Stimulated activated CD4-positive, alpha-beta T cell treated with anti-CD3 and anti-CD28 coated beads, Interleukin-15, amount 100 ng/mL, for 48 hours (primary cell): ENCODE measurements at regions not wholly inside any gene's neighbourhood (a gene's known extent, or its start where the extent isn't known, plus 50 kb on each side); places are given as distances from the start of the nearest gene placed in this dataset.

Source experiments
- DNase-seq, 2 donors: peaks; one replicate each; pipeline ENCODE4 v3.0.0-alpha.2; 2020; ENCODE audit warnings: low read depth in 2 of 2

DNA sequence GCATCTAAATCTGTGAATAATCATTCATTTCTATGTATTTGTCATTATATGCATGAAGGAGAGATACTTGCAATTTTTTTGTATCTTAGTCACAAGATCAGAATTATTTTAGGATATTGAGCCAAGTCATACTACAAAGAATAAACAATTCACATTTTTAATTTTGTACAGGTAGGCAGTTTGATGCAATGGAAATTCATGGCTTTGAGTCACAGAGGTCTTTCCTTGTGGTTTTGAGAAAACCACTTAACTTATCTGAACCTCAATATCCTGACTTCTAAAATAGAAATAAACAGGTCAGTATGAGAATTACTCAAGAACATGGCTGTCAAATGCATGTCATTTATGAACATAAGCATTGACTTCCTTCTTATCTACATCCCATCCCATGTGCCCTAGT lies 221.4 kb upstream of the SLC10A2 start:
- DNase-seq, result no peak

DNA sequence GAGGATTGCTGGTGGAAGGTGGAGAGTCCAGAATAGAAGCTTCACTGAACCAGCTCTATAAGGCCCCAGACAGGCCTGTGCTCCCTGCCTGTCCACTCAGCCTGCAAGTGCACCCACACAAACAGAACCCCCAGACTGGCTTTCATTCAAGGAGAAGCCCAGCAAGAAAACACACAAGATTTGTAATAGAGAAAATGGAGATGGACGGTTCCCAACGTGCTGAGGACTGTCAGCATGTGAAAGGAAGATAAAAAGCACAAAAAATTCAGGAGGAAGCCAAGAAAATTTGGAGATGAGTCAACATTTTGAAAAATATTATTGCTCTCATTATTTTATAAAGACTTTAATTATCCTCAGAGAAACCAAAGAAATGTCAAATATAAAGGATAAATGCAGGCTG lies 218.2 kb upstream of the SLC10A2 start:
- no peak for DNase-seq

GRCh38 chr13:103283451-103283820 lies 217.2 kb upstream of the SLC10A2 start:
- no peak for DNase-seq

- no peak for DNase-seq
Measured at GRCh38 chr13:103282571-103283450, 216.6 kb upstream of the SLC10A2 start.

DNA sequence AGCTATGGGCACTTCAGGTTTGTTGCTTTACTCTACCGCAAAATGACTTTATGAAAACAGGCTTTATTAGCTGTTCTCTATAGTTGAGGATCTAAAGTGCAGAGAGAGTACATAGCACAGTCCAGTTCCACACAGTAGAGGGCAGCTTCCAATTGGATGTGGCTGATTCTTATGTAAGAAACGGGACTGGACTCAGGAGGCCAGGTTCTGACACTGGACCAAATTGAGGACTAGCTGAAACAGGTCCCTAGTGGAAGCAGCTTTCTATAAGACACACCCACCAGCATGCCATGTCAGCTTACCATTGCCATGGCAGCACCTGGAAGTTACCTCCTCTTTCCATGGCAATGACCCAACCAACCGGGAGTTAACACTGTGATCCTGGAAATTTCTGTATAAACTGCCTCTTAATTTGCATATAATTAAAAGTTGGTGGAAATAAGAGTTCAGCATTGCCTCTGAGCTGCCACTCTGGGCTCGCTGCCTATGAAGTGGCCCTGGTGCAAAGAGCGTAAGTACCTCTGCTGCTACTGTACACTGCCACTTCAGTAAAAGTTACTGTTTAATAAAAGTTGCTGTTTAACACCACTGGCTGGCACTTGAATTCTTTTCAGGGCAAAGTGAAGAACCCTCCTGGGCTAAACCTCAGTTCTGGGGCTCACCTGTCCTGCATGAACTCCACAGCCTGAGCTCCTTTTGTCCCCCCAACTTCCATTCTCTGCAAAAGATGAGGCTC lies 211.9 kb upstream of the SLC10A2 start:
- DNase-seq, result no peak

- no peak for DNase-seq
Measured at GRCh38 chr13:103276775-103277498, 210.7 kb upstream of the SLC10A2 start.

DNA sequence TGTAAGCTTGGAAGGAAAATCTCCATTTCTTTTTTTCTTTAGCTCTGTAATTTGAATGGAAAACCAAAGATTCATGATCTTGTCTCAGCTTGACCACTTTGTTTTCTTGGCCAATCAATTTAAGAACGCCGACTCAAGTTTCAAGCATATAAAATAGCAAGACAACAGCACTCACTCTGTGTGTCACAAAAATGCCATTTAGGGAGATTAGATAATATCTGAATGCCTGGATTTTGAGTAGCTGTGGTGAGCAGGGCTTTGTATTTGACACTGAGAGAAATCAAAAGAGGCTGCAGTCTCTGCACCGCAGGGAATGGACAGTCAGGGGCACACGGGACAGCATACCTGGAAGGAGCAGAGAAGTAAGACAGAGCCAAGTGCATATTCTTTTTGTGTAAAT lies 209.5 kb upstream of the SLC10A2 start:
- no peak for DNase-seq

GRCh38 chr13:103275081-103275480 lies 208.9 kb upstream of the SLC10A2 start:
- DNase-seq, result no peak

- DNase-seq, result no peak
Measured at GRCh38 chr13:103273825-103274224, 207.6 kb upstream of the SLC10A2 start.

DNA sequence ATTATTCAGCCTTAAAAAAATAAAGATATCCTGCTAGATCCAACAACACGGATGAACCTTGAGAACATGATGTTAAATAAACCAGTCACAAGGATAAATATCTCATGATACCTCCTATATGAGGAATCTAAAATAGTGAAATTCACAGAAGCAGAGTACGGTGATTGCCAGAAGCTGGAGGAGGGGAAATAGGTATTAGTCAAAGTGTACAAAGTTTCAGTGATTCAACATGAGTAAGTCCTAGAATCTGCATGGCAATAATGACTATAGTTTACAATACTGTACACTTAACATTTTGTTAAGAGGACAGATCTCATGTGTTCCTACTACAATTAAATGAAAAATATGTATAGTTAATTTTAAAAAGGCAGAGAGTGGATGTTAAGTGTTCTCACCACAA lies 206.6 kb upstream of the SLC10A2 start:
- no peak for DNase-seq

DNA sequence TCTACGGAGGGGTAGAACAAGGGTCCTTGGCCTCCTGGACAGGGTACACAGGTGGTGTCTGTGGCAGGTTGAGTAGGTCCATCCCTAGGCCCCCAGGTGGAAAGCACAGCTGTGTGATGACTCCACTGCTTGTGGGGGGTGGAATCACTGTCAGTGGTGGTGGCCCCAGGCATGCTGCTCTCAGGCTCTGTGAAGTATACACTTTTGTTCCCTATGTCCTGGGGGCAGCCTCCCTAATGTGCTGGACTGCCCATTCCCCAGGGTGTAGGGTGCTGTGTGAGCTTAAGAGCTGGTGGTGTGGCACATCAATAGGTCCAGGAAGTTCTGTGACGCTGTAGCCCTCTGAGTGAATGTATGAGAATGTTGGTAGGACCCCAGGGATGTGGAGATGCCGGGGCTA lies 197.2 kb upstream of the SLC10A2 start:
- no peak for DNase-seq

DNA sequence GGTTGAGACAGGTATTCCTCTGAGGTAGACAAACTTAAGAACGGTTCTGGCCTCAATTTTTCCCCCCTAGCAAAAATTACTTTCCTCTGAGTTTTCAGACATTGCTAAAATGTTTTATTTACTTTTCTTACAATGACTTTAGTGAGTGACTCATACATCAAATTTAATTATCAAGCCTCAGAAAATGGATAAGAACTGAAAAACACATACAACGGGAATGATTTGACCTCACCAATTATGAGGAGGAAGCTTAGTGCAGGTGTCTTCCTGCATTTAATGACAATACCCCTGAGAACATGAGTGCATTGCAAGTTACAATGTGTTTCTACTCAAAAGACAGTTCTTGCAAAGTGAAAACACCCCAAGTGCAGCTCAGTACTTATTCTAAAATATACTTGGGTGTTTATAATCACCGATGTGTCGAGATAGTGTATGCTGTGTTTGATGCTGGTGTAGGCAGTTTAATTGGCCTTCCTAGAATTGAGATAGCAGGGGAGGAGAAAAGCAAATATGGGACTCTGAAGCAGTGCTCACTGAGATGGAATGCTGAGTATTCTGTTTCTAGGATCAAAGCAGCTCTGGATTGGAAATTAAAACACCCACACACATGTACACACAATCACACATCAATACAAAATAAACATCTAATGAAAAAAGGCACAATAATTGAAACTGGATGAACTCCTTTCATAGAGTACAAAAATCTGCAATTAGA lies 189.5 kb upstream of the SLC10A2 start:
- DNase-seq, result no peak

DNA sequence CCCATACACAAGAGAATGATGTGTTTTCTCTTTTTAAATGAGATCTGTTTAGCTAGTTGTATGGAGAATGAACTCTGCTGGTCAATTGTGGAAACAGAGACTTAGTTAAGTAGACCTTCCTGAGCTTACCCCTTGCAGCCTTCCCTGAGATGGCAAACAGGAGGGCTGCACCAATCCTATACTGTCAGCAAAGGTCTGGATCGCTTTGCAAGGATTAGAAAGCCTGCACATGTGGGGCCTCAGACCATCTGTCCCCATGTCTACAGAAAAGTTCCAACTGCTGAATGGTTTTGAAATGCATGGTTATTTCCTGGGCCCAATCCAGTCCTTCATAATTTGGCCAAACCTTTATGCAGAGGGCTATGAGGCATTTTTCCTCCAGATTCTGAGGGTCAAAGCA lies 183.9 kb upstream of the SLC10A2 start:
- DNase-seq, result no peak

- no peak for DNase-seq
Measured at GRCh38 chr13:103246581-103247200, 180.5 kb upstream of the SLC10A2 start.

DNA sequence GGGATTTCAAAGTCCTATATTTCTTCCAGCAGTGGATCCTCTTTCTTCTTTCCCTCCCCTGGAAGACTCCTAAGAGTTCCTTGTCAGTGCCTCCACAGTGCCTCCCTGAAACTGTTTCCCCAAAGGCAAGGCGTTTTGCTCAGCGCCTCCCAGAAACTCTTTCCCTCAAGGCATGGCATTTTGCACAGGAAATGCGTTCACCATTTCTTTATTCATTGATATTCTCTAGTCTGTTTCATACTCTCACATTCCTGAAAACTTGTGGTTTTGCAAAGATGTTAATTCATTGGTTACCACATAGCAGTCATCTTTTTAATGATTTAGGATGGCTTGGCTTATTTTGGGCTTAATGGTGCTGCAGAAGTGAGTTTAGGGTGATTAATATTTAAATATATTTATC lies 177.3 kb upstream of the SLC10A2 start:
- no peak for DNase-seq

DNA sequence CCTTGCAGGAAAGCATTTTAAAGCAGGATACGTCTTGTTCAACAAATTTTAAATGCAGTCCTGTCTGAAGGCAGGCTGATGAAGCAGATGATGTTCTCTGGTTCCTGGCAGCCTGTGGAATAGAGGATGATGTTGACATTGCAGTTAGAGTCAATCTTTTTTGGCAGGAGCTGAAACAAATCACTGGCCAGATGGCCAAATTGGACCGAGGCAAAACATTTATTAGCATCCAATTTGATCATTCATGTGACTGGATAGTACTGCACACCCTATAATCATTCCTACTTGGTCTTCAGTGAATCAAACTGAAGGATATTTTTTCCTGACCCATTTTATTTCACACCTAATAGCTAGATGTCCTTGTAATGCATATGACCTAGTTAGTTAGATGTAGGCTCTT lies 172.2 kb upstream of the SLC10A2 start:
- DNase-seq, result no peak

GRCh38 chr13:103236213-103236612 lies 170.0 kb upstream of the SLC10A2 start:
- no peak for DNase-seq

GRCh38 chr13:103229674-103230073 lies 163.5 kb upstream of the SLC10A2 start:
- DNase-seq, result no peak

DNA sequence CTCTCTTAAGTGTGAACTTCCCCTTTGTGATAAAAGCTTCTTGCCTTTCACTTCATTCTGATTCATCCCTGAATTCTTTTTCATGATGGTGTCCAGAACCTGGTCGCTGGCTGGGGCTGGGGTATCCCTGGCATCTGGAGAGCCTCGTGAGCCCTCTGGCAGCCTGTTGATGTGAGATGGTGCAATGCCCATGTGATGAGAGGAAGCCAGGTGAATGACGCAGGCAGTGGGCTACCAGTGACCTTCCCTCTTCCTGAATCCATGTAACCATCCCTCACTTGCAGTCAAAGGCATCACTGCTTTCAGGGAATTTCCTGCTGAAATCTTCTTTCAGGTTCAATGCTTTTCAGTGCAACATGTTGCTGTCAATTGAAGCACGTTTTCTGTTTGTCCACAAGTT lies 158.6 kb upstream of the SLC10A2 start:
- no peak for DNase-seq

- DNase-seq, result no peak
Measured at GRCh38 chr13:103222683-103223082, 156.5 kb upstream of the SLC10A2 start.

GRCh38 chr13:103218253-103218652 lies 152.0 kb upstream of the SLC10A2 start:
- DNase-seq, result no peak

DNA sequence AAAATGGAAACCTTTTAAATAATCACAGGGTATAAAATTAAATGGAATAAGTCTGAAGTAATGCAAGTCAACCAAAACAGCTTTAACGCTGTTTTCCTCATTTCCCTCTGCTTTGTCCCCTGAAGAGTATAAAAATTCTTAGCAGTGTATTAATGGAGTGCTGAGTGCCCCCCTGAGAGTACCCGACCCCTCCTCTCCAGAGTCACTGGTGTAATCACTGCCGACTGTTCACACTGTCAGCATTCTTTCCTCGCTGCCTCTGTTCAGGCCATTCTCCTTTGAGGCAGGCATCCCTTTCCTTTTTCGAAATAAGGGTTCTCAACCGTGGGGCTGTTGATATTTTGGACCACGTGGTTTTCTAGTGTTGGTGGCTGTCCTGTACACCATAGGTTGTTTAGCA lies 146.9 kb upstream of the SLC10A2 start:
- DNase-seq, result no peak
